K562 (cell line): ENCODE measurements at regions not wholly inside any gene's neighbourhood (a gene's known extent, or its start where the extent isn't known, plus 50 kb on each side); places are given as distances from the start of the nearest gene placed in this dataset.

Source experiments
- CTCF ChIP-seq, 3 experiments: IDR thresholded peaks in 2 of 3; conservative IDR thresholded peaks in 1 of 3; 2 replicates each; pipeline ENCODE4 v1.5.1; 2011 to 2012; ENCODE audit warnings: low read length in 3 of 3, mild to moderate bottlenecking in 3 of 3, control low read depth in 2 of 3, improper control_type of control experiment in 1 of 3, inconsistent platforms in 1 of 3, low read depth in 1 of 3, mixed read lengths in 1 of 3, moderate library complexity in 1 of 3; ENCODE audit not compliant: insufficient read depth in 2 of 3
- ELF4 ChIP-seq: fragments of 450-650 bp; formaldehyde crosslinking; IDR thresholded peaks from 2 replicates; pipeline ENCODE4 v1.4.0; 2022; ENCODE audit warnings: missing genetic modification characterization

DNA sequence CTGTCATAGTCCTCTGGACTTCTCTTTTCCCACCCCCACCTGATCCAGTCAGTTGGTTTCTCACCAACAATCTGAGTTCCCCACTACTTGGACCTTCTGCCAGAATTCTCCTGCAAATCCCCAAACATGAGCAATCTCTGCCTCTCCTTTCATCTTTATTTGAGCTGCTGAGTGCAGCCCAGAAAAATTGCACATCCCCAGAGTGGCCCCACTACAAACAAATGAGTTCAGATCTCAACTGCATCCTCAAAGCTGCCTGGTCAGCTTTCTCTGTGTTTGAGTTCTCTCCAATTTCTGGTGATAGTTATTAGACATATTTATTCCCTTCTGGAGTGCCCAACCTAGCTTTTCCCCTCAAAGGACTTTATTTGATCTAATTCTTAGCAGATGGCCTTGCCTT is 102.2 kb downstream of the PSAT1 start:
- TF ChIP-seq CTCF (IDR thresholded peaks at IDR 0.05 in 2 of 3, conservative IDR thresholded peaks at IDR 0.05 in 1 of 3; ENCODE audit: insufficient read depth in 2 of 3, low read depth in 1 of 3, low read length in 3 of 3) (no peak), ELF4 (CRISPR knock-in tag) (no peak)
